GM21825 (cell line): ENCODE measurements at regions not wholly inside any gene's neighbourhood (a gene's known extent, or its start where the extent isn't known, plus 50 kb on each side); places are given as distances from the start of the nearest gene placed in this dataset.

Source experiments
- ATAC-seq: cut with Tn5 transposase; IDR thresholded peaks from one replicate; pipeline ENCODE4 v1.9.1; 2021; ENCODE audit warnings: mild to moderate bottlenecking, moderate library complexity; ENCODE audit not compliant: unreplicated experiment

- no peak for ATAC-seq
These were observed 399.2 kb downstream of the NLGN4X start for GRCh38 chrX:5829469-5829868.

GRCh38 chrX:5829060-5829459 lies 399.6 kb downstream of the NLGN4X start:
- ATAC-seq: no peak

GRCh38 chrX:5823903-5824302 lies 404.8 kb downstream of the NLGN4X start:
- ATAC-seq: no peak

- ATAC-seq: no peak
These were observed 418.0 kb downstream of the NLGN4X start for GRCh38 chrX:5810636-5811035.

GRCh38 chrX:5807181-5807580 lies 421.5 kb downstream of the NLGN4X start:
- no peak for ATAC-seq

GRCh38 chrX:5802391-5802790 lies 426.3 kb downstream of the NLGN4X start:
- ATAC-seq: no peak

- ATAC-seq: no peak
These were observed 436.9 kb downstream of the NLGN4X start for GRCh38 chrX:5791721-5792120.

- no peak for ATAC-seq
These were observed 439.8 kb downstream of the NLGN4X start for GRCh38 chrX:5788910-5789309.

GRCh38 chrX:5780821-5781220 lies 447.8 kb downstream of the NLGN4X start:
- no peak for ATAC-seq

- ATAC-seq: no peak
These were observed 452.7 kb downstream of the NLGN4X start for GRCh38 chrX:5775846-5776430.

- no peak for ATAC-seq
These were observed 454.2 kb downstream of the NLGN4X start for GRCh38 chrX:5774446-5774845.

- ATAC-seq: no peak
These were observed 457.2 kb downstream of the NLGN4X start for GRCh38 chrX:5771441-5771840.

GRCh38 chrX:5756616-5757015 lies 472.1 kb downstream of the NLGN4X start:
- no peak for ATAC-seq

GRCh38 chrX:5753291-5753690 lies 475.4 kb downstream of the NLGN4X start:
- ATAC-seq: no peak

- ATAC-seq: no peak
These were observed 475.8 kb downstream of the NLGN4X start for GRCh38 chrX:5752831-5753230.

GRCh38 chrX:5748586-5749150 lies 480.0 kb downstream of the NLGN4X start:
- ATAC-seq: no peak

GRCh38 chrX:5746231-5746630 lies 482.4 kb downstream of the NLGN4X start:
- no peak for ATAC-seq

GRCh38 chrX:5733501-5733900 lies 495.2 kb downstream of the NLGN4X start:
- ATAC-seq: no peak

- ATAC-seq: no peak
These were observed 498.1 kb downstream of the NLGN4X start for GRCh38 chrX:5730556-5730955.

- no peak for ATAC-seq
These were observed 502.4 kb downstream of the NLGN4X start for GRCh38 chrX:5726224-5726623.

GRCh38 chrX:5724123-5724522 lies 504.5 kb downstream of the NLGN4X start:
- ATAC-seq: no peak

GRCh38 chrX:5718651-5719050 lies 510.0 kb downstream of the NLGN4X start:
- ATAC-seq: no peak

GRCh38 chrX:5716666-5717065 lies 512.0 kb downstream of the NLGN4X start:
- no peak for ATAC-seq
